K562 (cell line): ENCODE measurements at regions not wholly inside any gene's neighbourhood (a gene's known extent, or its start where the extent isn't known, plus 50 kb on each side); places are given as distances from the start of the nearest gene placed in this dataset.
"Not testable (repeated sequence)": the region's sequence is repeated elsewhere in the genome, so short reads cannot be mapped to it uniquely, and the experiment has no call there.

Experiments
- ATAC-seq: fragments of 200-7000 bp; cut with Tn5 transposase; 3 replicates; pipeline ENCODE4 v1.9.1; 2020; ENCODE audit warnings: moderate library complexity
- BruUV-seq: library from RNA; stranded (reverse); fragments of 400-500 nt; replicated peaks from 2 replicates; lab custom pipeline; 2021; lab: Mats Ljungman, UMichigan
- CTCF ChIA-PET: fragments of 300-600 bp; formaldehyde crosslinking; extraction: SDS; loops from one replicate; lab custom pipeline; 2021; ENCODE audit warnings: low intra/inter-chr PET ratio; lab: Yijun Ruan, JAX
- POLR2A ChIA-PET: fragments of 300-600, 350-650 bp; sonication (Branson Sonifier 250); formaldehyde crosslinking; extraction: SDS; loops from one replicate; lab custom pipeline; 2021; ENCODE audit warnings: antibody characterized with exemption, inconsistent platforms; lab: Yijun Ruan, JAX
- DNase-seq, 4 experiments: peaks; one replicate each; pipeline versions ENCODE4 v3.0.0 to v3.0.0-alpha.2; 2011 to 2018; ENCODE audit warnings: low spot score in 3 of 4, mixed read lengths in 3 of 4; ENCODE audit errors: extremely low read depth in 1 of 4
- FAIRE-seq: peaks from 2 replicates; lab custom pipeline; 2011; peaks lifted over from hg19 to GRCh38; lab: Jason Lieb, UNC
- H2AFZ ChIP-seq: 2 replicates; pipeline ENCODE4 v1.6.0; 2011; ENCODE audit warnings: low read depth, low read length, control low read depth, inconsistent platforms
- H3K27ac ChIP-seq: fragments of 200-600 bp; 3 replicates; pipeline ENCODE4 v1.8.0; 2011; ENCODE audit warnings: low read depth, mild to moderate bottlenecking, control low read depth, inconsistent platforms, low read length, moderate library complexity, mixed read lengths; ENCODE audit errors: extremely low read depth
- H3K27me3 ChIP-seq, 2 experiments: fragments of 300-600 bp in 1 of 2; 2 replicates in 1 of 2; 3 replicates in 1 of 2; pipeline versions ENCODE4 v1.6.0 to v1.8.0; 2011; ENCODE audit warnings: inconsistent platforms in 2 of 2, low read length in 2 of 2, mild to moderate bottlenecking in 1 of 2, mixed read lengths in 1 of 2, moderate library complexity in 1 of 2; ENCODE audit not compliant: control insufficient read depth in 2 of 2, insufficient read depth in 2 of 2
- H3K36me3 ChIP-seq: fragments of 300-600 bp; 3 replicates; pipeline ENCODE4 v1.8.0; 2011; ENCODE audit warnings: mild to moderate bottlenecking, low read length, inconsistent platforms; ENCODE audit not compliant: control insufficient read depth, insufficient read depth
- H3K4me1 ChIP-seq, 2 experiments: fragments of 200-600 bp in 1 of 2; replicated peaks in 1 of 2; 2 replicates in 1 of 2; 3 replicates in 1 of 2; pipeline versions ENCODE4 v1.5.1 to v1.8.0; 2011; ENCODE audit warnings: inconsistent platforms in 2 of 2, low read length in 2 of 2, mild to moderate bottlenecking in 1 of 2, mixed read lengths in 1 of 2, moderate library complexity in 1 of 2; ENCODE audit not compliant: control insufficient read depth in 2 of 2, insufficient read depth in 2 of 2
- H3K4me2 ChIP-seq: 2 replicates; pipeline ENCODE4 v1.6.1; 2011; ENCODE audit warnings: low read length, control low read depth, inconsistent platforms, mixed read lengths; ENCODE audit not compliant: insufficient read depth
- H3K4me3 ChIP-seq: fragments of 200-600 bp; sonication (generic), shearing (Covaris generic); 2 replicates; pipeline ENCODE4 v1.5.1; 2016; ENCODE audit warnings: control low read depth, inconsistent platforms
- H3K79me2 ChIP-seq: fragments of 200-600 bp; 3 replicates; pipeline ENCODE4 v1.8.0; 2011; ENCODE audit warnings: low read length, inconsistent platforms; ENCODE audit not compliant: control insufficient read depth, insufficient read depth
- H3K9ac ChIP-seq, 2 experiments: 2 replicates each; pipeline versions ENCODE4 v1.6.0 to v1.6.1; 2011; ENCODE audit warnings: low read depth in 2 of 2, low read length in 2 of 2, control low read depth in 1 of 2, inconsistent platforms in 1 of 2, mild to moderate bottlenecking in 1 of 2, mixed read lengths in 1 of 2; ENCODE audit not compliant: insufficient read depth in 1 of 2
- H3K9me1 ChIP-seq: one replicate; pipeline ENCODE4 v1.6.0; 2011; ENCODE audit warnings: inconsistent platforms, mild to moderate bottlenecking, low read length, moderate library complexity; ENCODE audit not compliant: control insufficient read depth, insufficient read depth
- H3K9me3 ChIP-seq: replicated peaks from 2 replicates; pipeline ENCODE4 v1.5.1; 2011; ENCODE audit warnings: low read depth, low read length, inconsistent platforms; ENCODE audit not compliant: control insufficient read depth, insufficient read depth
- H4K20me1 ChIP-seq: replicated peaks from 2 replicates; pipeline ENCODE4 v1.6.1; 2011; ENCODE audit warnings: low read length, inconsistent platforms, mixed read lengths; ENCODE audit not compliant: control insufficient read depth, insufficient read depth
- CBX5 ChIP-seq: IDR thresholded peaks from 2 replicates; pipeline ENCODE4 v1.6.1; 2014; ENCODE audit warnings: low read depth, borderline replicate concordance
- ZFP36 ChIP-seq: fragments of 150-350 bp; IDR thresholded peaks from 2 replicates; pipeline ENCODE4 v1.6.1; 2018; ENCODE audit warnings: low read length, low read depth; ENCODE audit not compliant: partially characterized antibody
- ZNF780A ChIP-seq: fragments of 250-450 bp; sonication (Bioruptor Pico); IDR thresholded peaks from 2 replicates; pipeline ENCODE4 v1.5.0; 2021; ENCODE audit warnings: mild to moderate bottlenecking
- WGBS: fragments of 100-300 bp; shearing (Covaris generic); methylation state at CpG from one replicate; pipeline ENCODE4 v1.1.6; 2016; ENCODE audit warnings: low coverage, mixed read lengths; ENCODE audit not compliant: insufficient coverage; ENCODE audit errors: missing lambda C conversion rate; 5-methylcytosine and 5-hydroxymethylcytosine counted together
- in situ Hi-C: fragments of 300-500 bp; cut with MboI; formaldehyde crosslinking; loops from 4 replicates; pipeline ENCODE4 v1.15.0; 2018; ENCODE audit warnings: inconsistent platforms, mixed read lengths
- intact Hi-C: fragments of 100-400 bp; cut with micrococcal nuclease; formaldehyde crosslinking; loops from 2 replicates; pipeline ENCODE4 v1.14.2; 2022

DNA sequence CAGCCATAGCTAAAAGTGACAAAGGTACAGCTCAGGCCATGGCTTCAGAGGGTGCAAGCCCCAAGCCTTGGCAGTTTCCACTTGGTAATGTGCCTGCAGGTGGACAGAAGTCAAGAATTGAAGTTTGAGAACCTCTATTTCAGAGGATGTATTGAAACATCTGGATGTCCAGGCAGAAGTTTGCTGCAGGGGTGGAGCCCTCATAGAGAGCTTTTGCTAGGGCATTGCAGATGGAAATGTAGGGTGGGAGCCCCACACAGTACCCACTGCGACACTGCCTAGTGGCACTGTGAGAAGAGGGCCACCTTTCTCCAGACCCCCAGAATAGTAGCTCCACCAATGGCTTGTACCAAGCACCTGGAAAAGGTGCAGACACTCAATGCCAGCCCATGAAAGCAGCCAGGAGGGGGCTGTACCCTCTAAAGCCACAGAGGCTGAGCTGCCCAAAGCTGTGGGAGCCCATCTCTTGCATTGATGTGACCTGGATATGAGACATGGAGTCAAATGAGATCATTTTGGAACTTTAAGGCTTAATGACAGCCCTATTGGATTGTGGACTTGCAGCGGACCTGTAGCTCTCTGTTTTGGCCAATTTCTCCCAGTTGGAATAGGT is 1299.4 kb upstream of the MAP3K7 start:
- H2AFZ ChIP-seq, result no peak overlapping the region
- ChIA-PET POLR2A (no interaction called here), CTCF (no interaction called here)
- DNase-seq (peak in 1 of 4 experiments; percentile 1), FAIRE-seq (no peak), ATAC-seq (no peak)
- no peak overlapping the region for H3K27ac ChIP-seq
- no peaks in the 10 kb centered on the region for H3K79me2 ChIP-seq
- H3K9ac ChIP-seq, result no peak overlapping the region
- no peak overlapping the region for H3K4me2 ChIP-seq
- no peaks in the 10 kb centered on the region for H3K9me3 ChIP-seq
- H4K20me1 ChIP-seq, result no peaks in the 10 kb centered on the region
- no peaks in the 10 kb centered on the region for H3K36me3 ChIP-seq
- 0% methylated on average over 2 of the region's 2 CpGs for WGBS
- no peak overlapping the region for H3K4me3 ChIP-seq
- no peaks in the 10 kb centered on the region for H3K27me3 ChIP-seq
- intact Hi-C loops, result no loop called here
- H3K9me1 ChIP-seq, result no peaks in the 10 kb centered on the region
- no TSS peak for BruUV-seq
- H3K4me1 ChIP-seq, result no peaks in the 10 kb centered on the region
- TF ChIP-seq ZNF780A (no peak), ZFP36 (peak; percentile 33), CBX5 (peak; percentile 52; the same call in 1 of the 2 replicates)
- in situ Hi-C loops, result no loop called here

DNA sequence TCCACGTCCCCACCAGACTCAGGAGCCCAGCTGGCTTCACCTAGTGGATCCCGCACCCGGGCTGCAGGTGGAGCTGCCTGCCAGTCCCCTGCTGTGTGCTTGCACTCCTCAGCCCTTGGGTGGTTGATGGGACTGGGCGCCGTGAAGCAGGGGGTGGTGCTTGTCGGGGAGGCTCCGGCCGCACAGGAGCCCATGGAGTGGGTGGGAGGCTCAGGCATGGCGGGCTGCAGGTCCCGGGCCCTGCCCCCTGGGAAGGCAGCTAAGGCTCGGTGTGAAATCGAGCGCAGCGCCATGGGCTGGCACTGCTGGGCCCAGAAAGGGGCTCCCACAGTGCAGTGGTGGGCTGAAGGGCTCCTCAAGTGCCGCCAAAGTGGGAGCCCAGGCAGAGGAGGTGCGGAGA is 1294.9 kb upstream of the MAP3K7 start:
- H3K4me1 ChIP-seq, H3K4me3 ChIP-seq, H3K27me3 ChIP-seq, H3K9me3 ChIP-seq, in situ Hi-C loops, POLR2A ChIA-PET, H2AFZ ChIP-seq, H3K36me3 ChIP-seq, CTCF ChIA-PET, H3K9me1 ChIP-seq, DNase-seq, H3K4me2 ChIP-seq, H3K9ac ChIP-seq, H3K27ac ChIP-seq, intact Hi-C loops, ATAC-seq, BruUV-seq, H4K20me1 ChIP-seq, FAIRE-seq, H3K79me2 ChIP-seq: not testable (repeated sequence)
- 3% methylated on average over 14 of the region's 16 CpGs for WGBS
